HG03520 (cell line): ENCODE measurements at regions not wholly inside any gene's neighbourhood (a gene's known extent, or its start where the extent isn't known, plus 50 kb on each side); places are given as distances from the start of the nearest gene placed in this dataset.
"Not testable (repeated sequence)": the region's sequence is repeated elsewhere in the genome, so short reads cannot be mapped to it uniquely, and the experiment has no call there.

Experiments used
- ATAC-seq: cut with Tn5 transposase; IDR thresholded peaks from one replicate; pipeline ENCODE4 v1.9.1; 2021; ENCODE audit warnings: mild to moderate bottlenecking, moderate library complexity; ENCODE audit not compliant: unreplicated experiment

DNA sequence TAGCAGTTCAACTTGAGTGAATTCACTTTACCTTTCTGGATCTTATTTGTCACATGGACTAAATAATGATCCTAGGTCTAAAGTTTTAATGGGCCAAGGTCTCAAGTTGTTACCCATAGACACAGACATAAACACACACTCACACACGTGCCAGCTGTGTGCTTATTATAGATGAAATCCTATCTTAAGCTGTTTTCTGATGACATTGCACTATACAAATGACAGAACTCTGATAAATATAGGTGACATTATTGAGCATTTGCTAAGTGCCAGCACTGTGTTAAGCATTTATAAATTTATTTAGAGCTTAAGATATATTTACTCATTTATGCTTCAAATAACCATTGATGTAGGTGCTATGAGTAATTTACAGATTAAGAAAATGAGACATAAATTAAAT lies 474.4 kb upstream of the NR5A2 start:
- no peak for ATAC-seq

DNA sequence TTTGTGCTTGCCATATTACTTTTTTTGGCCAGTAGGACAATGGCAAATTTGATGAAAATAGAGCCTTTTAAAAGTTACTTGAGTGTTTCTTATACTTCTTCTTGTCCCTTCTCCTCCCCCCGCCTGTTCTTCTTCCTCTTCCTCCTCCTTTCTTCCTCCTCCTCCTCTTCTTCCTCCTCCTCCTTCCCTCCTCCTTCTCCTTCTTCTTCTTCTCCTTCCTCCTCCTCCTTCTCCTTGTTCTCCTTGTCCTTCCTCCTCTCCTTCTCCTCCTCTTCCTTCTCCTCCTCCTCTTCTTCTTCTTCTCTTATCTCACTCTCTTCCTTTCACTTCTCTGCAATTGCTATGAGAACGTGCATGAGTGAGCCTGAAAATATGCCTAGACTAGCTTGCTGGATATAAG lies 466.2 kb upstream of the NR5A2 start:
- no peak for ATAC-seq

DNA sequence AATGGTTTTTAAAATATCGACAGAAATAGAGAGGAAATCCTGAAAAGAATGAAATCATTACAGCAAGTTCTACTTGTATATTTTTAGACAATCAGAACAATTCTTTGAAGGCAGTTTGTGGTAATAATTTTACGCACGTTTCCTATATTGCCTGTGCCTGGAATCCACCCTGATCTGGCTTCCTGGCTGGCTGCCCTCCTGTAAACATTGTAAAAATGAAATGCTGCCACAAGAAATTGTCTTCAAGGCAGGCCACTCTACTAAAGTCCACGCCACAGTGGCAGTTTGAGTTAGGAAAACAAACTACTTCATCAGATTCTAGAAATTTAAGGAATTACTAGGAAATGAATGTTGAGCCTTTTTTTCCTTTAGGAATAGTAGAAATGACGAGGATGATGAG lies 454.5 kb upstream of the NR5A2 start:
- no peak for ATAC-seq

DNA sequence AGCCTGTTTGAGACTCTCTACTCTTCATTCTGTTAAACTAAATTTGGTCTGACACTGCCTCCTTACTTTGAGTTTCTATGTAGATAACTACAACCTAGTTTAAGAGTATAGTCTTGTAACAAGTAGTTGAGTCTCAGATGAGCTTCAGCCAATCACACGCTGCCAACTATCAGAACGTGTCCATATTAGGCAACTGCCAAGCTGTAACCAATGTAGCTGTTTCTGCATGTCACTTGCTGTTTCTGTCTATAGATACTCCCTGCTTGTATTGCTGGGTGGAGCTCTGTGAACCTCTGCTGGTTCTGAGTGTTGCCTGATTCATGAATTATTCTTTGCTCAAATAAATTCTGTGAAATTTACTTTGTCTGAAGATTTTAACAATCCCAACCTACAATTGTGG lies 452.6 kb upstream of the NR5A2 start:
- ATAC-seq: no peak

DNA sequence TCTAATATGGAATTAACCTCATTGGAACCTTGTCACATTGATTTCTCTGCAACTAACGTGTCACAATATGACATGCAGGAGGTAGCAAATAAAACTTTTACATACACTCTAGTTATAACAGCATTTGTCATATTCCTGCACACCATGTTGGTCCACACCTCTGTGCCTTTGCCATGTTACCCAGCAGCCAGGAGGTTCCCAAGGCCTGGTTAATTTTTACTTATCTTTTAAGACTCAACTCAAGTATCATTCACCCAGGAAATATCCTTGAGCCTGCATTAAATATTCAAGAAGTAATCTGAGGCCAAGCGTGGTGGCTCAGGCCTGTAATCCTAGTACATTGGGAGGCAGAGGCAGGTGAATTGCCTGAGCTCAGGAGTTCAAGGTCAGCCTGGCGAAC lies 447.2 kb upstream of the NR5A2 start:
- ATAC-seq: no peak

DNA sequence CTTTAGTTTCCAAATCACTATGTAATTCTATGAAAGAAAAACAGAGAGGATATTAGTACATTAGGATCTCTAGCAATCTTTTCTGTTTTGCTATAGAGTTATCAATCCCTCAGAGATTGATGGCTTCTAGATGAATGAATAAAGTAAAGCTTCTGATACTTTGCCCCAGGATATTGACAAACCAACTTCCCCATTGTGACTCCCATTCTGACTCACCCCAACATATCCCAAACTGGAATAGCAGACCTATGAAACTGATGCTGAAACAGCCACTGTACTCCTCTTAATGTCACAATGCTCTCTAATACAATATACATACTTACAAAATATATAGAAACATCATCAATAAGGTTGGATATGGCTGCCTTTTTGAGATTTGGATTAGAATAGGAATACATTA lies 442.1 kb upstream of the NR5A2 start:
- ATAC-seq: no peak

DNA sequence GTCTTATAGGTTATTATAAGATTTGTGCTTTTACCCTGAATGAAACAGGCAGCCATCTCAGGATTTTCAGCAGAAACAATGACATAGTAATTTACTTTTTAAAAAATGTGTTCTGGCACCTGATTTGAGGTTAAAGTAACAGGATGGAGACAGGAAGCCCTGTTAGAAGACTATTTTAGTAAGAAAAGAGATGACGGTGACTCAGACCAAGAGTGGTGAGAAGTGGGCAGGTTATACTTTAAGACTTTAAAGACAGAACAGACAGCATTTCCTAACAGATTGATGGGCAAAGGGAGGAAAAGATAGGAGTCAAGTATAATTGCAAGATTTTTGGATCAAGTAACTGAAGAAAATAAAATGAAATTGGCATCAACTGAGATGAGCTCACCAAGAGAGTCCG lies 436.8 kb upstream of the NR5A2 start:
- ATAC-seq: peak; percentile 97

DNA sequence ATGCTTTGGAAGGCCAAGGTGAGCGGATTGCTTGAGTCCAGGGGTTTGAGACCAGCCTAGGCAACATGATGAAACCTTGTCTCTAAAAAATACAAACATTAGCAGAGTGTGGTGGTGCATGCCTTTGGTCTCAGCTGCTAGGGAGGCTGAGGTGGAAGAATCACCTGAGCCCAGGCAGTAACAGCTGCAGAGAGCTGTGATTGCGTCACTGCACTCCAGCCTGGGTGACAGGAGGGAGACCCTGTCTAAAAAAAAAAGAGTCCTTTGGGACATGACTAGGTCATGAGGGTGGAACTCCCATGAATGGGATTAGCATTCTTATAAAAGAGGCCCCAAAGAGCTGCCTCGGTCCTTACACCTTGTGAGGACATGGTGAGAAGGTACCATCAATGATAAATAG lies 436.0 kb upstream of the NR5A2 start:
- ATAC-seq: no peak

DNA sequence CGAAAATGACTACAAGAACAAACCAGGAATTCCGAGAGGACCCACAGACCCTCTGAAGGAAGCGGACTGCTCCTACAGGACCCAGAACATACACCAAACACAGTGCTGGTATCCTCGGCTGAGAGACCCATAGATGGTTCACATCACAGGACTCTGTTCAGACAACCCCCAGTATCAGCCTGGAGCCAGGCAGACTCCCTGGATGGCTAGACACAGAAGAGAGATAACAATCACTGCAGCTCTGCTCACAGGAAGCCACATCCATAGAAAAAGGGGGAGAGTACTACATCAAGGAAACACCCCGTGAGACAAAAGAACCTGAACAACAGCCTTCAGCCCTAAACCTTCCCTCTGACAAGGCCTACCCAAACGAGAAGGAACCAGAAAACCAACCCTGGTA lies 434.0 kb upstream of the NR5A2 start:
- no peak for ATAC-seq

DNA sequence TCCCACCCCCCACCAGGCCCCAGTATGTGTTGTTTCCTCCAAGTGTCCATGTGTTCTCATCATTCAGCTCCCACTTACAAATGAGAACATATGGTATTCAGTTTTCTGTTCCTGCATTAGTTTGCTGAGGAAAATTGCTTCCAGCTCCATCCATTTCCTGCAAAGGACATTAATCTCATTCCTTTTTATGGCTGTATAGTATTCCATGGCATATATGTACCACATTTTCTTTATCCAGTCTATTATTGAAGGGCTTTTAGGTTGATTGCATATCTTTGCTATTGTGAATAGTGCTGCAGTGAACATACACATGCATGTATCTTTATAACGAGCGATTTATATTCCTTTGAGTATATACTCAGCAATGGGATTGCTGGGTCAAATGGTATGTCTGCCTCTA lies 431.1 kb upstream of the NR5A2 start:
- ATAC-seq: not testable (repeated sequence)

DNA sequence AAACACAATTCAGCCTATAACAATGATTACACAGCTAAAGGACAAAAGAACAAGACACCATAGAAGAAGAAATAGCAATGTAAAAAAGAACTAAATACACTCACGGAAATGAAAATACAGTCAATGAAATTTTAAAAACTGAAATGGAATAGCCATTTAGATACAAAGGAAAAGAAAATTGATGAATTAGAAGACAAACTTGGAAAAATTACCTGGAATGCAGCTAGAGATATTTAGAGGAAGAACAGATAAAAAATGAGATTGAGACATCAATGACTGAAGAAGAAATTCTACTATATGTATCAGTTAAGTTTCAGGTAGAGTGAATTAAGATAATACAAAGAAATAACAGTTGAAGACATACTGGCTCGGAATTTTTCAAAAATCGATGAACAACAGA lies 430.4 kb upstream of the NR5A2 start:
- no peak for ATAC-seq

DNA sequence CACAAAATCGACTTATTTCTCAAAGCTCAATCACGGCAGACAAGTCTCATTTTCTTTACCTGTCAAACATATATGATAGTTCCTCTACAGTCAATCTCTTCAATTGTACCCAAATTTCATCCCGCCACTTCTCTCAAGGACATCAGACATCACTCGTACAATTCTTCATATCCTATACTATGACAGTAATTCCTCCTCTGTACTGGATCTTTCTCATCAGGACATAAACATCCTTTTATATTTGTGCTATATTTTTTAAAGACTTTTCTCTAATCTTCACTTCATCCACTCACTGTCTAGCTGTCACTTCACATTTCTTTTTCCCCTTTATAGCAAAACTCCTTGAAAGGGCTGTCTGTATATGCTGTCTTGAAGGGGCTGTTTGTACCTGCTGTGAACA lies 419.1 kb upstream of the NR5A2 start:
- no peak for ATAC-seq

DNA sequence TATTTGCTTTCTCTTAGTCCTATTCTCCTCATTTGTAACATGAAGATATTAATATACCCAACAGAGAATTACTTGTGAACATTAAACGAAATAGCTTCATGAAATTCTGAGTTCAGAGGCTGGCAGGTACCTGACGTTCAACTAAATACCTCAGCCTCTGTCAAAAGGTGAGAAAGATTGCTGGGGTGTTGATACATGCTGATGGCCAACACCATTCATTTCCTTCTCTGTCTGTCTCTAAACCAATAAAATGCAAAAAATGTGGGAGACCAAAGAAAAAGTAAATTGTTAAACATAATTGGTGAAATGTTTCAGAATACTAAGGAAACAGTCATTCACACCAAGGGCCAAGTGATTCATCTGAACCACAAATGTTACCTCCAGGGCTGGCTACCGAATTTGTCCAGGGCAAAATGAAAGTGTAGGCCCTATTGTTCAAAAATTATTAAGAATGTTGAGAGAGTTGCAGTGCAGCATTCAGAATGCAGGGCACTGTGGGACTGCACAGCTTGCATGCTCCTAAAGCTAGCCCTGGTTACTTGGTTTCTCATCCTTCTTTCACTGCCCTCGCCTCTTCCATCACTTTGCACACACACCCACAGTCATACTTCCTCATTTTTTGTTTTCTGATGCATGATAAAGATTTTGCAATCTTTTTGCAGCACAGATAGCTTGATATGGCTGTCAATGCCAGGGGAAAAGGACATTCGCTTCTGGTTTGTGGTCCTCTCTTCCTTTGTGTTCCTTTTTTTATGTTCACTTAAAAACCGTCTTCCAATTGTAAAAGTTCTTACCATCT lies 414.3 kb upstream of the NR5A2 start:
- ATAC-seq: no peak

DNA sequence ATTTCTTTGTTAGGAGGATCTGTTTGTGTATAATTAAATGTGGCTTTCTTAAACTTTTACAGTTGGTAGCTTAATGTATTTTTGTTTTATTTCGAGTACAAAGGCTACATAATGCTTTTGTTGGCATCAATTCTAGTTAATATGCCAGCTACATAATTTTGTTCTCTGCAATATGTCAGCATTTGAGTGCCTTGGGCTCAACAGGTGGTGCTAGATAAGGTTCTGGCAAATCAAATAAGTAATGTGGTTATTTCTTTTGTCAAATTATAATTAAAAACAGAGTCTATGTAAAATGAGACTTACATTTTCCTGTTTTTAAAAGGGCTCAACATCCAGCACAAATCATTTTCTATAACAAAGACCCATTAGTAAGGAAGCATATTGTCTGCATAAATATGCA lies 410.6 kb upstream of the NR5A2 start:
- no peak for ATAC-seq

DNA sequence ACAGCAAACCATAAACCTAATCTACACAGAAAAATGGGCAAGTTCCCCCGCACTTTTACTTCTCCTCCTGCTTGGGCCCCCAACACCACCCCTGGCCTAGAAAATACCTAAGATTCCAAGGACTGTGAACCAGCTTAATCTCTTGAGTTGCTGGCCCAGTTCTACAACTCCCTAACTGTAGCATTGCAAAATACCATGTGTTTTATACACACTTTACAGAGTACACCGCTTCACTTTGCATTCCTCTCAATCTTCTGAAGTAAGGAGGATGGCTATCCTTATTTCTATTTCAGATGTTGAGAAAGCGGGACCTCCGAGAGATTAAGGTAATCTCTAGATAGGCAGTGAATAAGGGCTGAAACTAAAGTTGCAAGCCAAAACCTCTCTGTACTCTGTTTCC lies 408.3 kb upstream of the NR5A2 start:
- no peak for ATAC-seq

DNA sequence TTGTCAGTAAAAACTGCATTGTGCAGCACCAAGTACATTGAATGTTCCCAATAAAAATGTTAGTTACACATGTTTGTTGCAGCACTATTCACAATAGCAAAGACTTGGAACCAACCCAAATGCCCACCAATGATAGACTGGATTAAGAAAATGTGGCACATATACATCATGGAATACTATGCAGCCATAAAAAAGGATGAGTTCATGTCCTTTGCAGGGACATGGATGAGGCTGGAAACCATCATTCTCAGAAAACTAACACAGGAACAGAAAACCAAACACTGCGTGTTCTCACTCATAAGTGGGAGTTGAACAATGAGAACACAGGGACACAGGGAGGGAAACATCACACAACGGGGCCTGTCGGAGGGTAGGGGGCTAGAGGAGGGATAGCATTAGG lies 401.3 kb upstream of the NR5A2 start:
- not testable (repeated sequence) for ATAC-seq

DNA sequence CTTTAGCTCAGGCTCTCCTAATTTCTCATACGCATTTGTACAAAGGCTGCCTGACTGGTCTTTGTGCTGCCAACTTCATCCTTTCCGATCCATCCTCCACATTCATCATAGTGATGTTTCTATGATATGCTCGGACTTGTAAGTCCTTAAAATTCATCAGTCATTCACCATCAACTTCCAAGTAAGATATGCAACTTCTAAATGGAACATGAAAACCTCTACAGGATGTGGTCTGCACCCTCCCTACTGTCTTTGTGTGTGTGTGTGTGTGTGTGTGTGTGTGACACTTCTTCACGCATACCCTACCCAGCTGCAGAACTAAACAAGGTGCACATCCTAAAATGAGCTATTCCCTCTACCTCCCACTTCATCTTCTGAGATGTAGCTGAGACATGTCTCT lies 397.9 kb upstream of the NR5A2 start:
- ATAC-seq: no peak

DNA sequence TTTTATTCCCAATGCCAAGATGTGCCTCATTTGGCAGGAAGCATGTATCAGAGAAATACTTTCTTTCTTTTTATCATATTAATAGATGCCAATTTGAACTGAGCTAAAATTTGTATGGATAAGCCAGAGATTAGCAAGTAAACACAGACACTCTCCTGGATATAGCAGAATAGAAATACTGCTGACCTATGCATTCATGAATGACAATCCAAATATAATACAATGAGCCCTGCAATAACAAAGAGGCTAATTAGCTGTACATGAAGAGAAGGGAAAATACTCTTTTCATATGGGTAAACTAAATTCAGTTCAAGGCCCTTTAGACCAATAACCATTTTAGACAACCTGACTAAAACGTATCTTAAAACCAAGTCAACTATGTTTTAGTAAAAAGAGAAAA lies 388.1 kb upstream of the NR5A2 start:
- ATAC-seq: no peak

DNA sequence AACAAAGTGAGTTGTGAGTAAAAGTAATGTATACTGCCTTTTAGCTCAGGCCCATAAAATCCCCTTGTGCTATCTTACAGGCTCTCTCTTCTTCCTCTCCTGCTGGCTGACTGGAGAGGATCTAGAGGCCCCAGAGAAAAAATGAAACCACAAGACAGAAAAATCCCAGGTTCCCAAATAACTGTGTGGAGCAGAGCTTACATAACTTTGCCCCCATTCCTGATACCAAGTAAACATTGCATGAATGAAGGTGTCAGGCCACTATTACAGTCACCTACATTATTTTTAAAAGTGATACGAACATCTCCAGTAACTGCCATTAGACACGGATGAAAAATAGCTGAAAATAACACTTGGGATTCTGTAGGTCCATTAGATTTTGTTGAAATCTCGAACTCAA lies 386.0 kb upstream of the NR5A2 start:
- no peak for ATAC-seq

DNA sequence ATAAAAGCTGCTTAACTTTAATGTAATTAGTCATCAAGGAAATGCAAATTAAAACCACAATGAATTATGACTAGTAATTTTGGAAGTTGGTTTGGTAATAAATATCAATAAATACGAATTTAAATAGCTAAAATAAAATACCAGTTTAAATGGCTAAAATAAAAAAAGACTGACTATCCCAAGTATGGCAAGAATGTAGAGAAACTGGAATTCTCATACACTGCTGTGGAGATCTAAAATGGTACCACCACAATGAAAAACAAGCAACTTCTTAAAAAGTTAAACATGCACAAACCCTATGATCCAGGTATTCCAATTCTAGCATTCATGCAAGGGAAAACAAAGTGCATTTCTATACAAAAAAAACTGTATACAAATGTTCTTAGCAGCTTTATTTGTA lies 382.6 kb upstream of the NR5A2 start:
- ATAC-seq: no peak

DNA sequence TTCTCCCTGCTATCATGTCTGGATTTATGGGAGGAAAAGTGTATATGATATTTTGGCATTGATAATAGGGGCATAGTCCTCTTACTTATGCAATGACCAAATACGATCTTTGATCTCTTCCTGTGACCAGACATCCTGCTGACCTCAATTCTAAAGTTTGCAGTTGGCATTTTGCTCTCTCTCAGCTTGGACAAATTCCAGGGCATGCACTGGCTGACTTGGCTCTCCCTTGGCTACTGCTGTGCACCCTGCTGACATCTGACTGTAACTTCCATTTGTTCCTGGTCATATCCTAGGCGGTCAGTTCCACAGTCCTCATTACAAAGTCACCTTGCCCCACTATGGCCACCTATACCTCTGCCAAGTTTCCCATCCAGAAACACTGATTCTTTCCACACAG lies 380.7 kb upstream of the NR5A2 start:
- ATAC-seq: no peak

DNA sequence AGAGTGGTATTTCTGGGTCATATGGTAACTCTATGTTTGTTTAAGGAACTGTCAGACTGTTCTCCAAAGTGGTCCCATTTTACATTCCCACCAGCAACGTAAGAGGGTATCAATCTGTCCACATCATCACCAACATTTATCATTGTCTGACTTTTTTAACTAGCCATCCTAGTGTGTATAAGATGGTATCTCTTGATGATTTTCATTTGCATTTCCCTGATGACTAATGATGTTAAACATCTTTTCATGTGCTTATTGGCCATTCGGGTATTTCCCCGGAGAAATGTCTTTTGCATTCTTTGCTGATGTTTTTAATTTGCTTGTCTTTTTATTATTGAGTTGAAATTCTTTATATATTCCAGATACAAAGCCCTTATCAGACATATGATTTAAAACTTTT lies 370.1 kb upstream of the NR5A2 start:
- no peak for ATAC-seq

DNA sequence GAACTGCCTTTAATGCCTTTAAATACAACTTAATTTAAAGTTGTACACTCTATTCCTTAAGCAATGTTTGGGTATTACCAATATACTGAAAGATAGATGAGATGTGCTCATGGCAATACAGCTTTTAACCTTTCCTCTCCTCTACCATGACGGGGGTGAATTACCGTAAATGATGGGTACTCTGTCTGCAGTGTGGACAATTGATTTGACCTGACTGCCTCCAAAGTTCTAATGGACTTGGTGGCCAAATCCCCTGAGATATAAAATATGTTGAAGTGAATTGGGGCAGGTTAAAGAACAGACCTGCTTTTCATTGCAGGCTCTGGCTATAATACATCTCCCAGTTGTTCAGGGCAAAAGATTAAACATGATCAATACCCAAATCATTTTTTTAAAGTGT lies 367.4 kb upstream of the NR5A2 start:
- no peak for ATAC-seq
